HG03469 (cell line): ENCODE measurements at regions not wholly inside any gene's neighbourhood (a gene's known extent, or its start where the extent isn't known, plus 50 kb on each side); places are given as distances from the start of the nearest gene placed in this dataset.

Source experiments
- ATAC-seq: cut with Tn5 transposase; IDR thresholded peaks from one replicate; pipeline ENCODE4 v1.9.1; 2021; ENCODE audit warnings: mild to moderate bottlenecking, moderate library complexity, moderate number of reproducible peaks; ENCODE audit not compliant: unreplicated experiment

DNA sequence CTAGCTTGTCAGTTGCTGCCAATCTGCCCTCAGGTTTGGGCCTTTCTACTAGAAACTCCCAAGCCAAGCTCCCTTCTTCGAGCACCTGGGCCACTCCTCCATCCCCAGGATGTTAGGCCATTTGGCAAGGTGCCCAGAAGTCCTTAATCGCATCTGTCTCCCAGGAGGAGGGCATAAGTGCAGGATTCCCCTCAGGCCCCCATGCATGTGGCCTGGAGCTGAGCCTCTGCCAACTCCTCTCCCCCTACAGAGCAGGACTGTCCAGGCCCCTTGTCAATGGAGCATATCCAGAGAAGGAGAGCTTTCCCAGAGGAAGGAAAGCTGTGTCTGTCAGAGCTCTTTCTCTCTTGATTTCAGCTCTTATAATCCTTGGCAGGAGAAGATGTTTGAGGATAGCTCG lies 182.6 kb upstream of the ROPN1 start:
- ATAC-seq, result no peak

DNA sequence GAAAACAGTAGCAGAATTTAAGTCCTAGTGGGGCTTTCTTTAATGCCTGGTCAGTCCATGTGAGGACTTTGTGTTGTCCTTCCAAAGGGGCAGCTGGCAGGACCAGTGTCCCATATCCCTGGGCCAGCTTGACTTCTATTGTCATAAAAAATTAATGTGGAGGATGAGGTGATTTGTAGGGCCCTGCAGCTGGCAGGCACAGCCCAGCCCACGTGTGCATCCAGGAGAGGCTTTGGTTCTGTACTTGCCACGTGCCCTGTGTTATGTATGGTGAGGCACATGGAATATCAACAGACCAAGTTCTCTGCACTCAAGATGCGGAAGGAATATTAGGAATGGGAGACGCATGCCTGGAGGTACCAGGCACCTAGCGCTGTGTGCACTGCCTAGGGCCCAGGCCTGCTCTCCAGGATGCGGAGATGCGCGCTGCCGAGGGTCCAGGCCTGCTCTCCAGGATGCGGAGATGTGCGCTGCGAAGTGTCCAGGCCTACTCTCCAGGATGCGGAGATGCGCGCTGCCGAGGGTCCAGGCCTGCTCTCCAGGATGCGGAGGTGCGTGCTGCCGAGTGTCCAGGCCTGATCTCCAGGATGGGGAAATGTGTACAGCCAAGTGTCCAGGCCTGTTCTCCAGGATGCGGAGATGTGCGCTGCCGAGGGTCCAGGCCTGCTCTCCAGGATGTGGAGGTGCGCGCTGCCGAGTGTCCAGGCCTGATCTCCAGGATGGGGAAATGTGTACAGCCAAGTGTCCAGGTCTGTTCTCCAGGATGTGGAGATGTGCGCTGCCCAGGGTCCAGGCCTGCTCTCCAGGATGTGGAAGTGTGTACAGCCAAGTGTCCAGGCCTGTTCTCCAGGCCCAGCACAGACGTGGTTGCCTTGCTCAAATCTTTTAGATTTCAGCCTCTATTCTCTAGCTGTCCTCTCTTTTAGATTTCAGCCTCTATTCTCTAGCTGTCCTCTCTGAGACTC lies 183.3 kb upstream of the ROPN1 start:
- ATAC-seq, result no peak

GRCh38 chr3:124177071-124177470 lies 185.1 kb upstream of the ROPN1 start:
- no peak for ATAC-seq

- ATAC-seq, result no peak
Measured at GRCh38 chr3:124178531-124178930, 186.6 kb upstream of the ROPN1 start.

- no peak for ATAC-seq
Measured at GRCh38 chr3:124200407-124200806, 208.5 kb upstream of the ROPN1 start.

DNA sequence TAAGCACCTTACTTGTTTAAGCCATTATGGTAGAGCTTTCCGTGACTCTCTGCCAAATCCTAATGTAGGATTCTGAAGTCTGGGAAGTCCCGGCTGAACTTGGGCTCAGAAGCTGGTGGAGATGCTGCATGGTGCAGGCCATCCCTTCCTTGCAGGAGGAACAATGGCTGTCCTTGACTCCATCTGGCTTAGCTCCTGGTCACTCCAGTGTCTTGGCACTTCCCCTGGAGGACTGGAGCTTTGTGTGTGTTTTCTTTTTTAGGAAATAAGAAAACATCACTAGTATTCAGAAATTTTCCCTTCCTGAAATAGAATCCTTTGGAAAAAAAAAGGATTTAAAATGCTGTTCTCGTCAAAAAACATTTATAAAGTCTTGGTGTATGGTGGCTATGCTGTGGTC lies 209.3 kb upstream of the ROPN1 start:
- ATAC-seq, result no peak

- ATAC-seq, result no peak
Measured at GRCh38 chr3:124201786-124202185, 209.9 kb upstream of the ROPN1 start.

GRCh38 chr3:124202754-124203153 lies 210.8 kb upstream of the ROPN1 start:
- no peak for ATAC-seq

DNA sequence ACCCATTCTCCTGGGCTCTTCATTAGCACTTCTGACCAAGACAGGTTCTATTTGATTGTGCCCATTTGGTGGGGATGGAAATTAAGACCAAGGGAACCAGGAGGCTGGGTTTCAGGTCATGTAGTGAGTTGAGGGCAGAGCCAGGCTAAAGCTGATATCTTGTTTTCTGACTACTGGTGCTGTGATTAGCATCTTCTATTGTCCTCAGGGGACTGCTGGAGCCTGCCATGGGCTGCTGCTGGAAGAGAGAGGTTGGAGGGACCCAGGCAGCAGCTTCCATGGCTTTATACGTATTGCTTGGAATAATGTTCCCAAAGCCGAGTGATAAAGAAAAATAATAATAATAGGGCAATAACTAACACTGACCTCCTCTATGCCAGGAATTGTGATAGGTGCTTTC lies 211.4 kb upstream of the ROPN1 start:
- no peak for ATAC-seq

DNA sequence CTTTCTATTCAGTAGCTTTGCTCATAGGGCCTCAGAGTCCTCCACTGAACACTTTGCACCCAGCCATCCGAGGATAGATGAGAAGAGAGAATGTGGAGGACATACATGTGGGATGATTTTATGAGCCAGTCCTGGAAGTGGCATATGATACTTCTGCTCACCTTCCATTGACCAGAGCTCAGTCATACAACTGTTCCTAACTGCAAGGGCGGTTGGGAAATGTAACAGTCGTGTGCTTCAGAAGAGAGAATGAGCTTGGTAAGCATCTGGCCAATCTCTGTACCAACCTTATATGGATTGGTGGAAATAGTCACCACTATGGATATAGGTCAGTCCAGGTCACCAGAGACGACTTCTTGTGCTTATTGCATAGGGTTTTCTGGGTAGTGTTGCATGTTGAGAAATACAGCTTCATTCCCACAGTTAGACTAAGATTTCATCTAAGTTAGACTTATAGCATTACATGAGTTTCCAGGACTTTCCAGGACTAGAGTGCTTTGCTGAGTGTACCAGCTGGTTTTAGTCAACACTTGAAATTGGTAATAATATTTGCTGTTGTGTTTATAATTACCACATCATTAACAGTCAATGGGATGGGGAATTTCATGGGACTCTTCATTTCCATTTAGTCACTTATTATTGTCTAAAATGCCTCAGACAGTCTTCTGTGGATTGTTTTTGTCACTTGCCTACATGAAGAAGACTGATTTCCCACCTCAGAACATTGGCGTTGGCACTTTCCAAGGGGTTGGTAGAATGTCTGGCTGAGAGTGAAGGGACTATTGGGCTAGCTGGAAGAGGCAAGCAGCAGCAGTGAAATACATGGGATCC lies 214.5 kb upstream of the ROPN1 start:
- ATAC-seq, result no peak

GRCh38 chr3:124207077-124207476 lies 215.2 kb upstream of the ROPN1 start:
- ATAC-seq, result no peak

DNA sequence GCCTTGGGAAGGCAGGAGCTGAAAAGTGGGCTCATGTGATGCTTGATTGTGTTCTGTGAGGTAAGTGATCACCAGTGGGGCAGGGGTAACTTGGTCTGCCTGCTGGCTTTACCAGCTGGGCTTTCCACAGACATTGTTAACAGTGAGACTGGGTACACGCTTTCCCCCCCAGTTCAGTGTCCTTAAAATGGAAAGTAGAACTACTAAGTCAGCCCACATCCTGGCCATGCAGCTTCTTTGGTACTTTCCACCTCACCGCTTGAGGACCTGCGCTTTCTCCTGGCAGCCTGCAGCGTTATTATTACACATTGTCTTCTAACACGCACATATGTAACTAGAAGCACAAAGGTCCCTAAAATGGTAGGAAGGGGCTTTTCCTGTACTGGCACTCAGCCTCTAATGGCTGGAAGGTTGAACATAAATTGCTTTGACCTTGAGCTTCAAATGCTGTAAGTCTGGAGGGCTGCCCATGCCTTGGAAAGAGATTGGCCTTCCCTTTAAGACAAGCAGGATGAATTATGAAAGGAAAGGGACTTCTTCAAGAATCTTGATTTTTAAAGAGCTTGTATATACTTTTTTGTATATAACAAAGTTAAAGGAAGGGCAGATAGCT lies 216.1 kb upstream of the ROPN1 start:
- no peak for ATAC-seq

GRCh38 chr3:124209426-124209825 lies 217.5 kb upstream of the ROPN1 start:
- ATAC-seq, result no peak

DNA sequence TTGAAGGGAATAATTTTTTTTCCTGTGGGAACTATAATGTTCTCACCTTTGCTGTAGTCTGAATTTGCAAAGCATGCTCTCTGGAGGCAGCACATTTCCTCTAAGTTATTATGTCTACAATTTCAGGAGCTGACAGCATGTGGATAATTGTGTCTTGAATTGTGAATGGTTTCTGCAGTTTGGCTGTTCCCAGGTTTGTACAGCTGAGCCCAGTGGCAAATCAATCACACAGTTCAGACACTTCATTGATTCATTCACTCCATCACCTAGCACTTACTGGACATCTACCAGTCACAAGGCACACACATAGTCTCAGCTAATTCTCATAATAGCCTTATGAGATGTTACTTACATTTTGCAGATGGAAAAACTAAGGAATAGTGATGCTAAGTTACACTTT lies 219.0 kb upstream of the ROPN1 start:
- no peak for ATAC-seq

- ATAC-seq, result no peak
Measured at GRCh38 chr3:124213641-124214040, 221.7 kb upstream of the ROPN1 start.

DNA sequence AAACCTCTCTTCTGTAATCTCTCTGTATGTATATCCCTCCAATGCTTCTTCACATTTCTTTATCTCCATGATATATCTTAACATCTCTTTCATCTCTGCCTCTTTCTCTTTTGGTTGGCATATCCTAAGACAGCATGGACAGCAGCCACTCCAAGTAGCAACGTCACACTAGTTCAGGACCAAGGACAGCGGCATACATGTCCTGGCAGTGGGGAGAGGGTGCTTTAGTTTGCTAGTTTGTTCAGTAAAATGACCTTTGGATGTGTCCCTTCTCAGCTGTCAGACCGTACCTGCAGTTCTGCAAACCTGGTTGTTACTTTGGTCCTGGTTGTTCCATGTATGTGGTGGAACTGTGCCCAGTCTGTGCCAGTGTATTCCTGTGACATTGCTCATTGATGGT lies 225.6 kb upstream of the ROPN1 start:
- no peak for ATAC-seq

- no peak for ATAC-seq
Measured at GRCh38 chr3:124221422-124221821, 229.5 kb upstream of the ROPN1 start.

GRCh38 chr3:124223853-124224252 lies 231.9 kb upstream of the ROPN1 start:
- no peak for ATAC-seq

DNA sequence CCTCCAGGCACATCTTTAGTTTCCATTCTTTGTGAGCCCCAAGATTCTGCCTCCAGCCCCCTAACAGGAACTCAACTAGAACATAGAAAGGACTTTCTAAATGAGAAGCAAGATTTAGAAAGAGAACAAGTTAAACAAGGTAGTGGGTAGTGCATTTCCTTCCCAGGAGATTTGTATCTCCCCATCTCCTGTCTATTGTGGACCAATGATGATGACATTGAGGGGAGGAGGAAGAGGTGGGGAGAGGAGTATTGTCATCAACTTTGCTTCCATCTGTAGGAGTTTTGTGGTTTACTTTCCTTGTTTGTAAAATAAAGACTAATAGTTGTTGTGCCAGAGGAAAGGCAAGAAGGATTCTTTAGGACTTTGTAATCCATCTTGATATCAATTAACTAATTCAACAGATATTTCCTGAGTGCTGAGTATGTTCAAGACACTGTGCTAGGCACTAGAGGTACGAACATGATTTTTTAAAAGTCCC lies 235.3 kb upstream of the ROPN1 start:
- ATAC-seq, result no peak

DNA sequence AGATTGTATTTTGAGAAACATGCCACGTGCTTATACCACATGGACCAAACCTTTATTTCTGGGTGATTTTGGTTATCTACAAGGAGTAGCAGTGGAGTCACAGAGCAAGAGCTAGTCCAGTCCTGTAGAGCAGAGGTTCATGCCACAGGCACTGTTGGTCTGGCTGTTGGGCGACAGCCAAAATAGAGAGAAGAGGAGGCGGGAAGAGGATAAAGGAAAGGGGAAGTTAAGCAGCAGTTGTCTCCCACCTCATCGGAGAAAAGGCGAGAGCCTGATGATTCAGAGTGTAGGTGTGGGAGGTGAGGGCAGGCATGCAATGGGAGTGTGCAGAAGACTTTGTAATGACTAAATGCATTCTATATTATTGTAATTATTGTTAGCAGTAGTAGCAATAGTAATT lies 237.5 kb upstream of the ROPN1 start:
- ATAC-seq, result no peak

DNA sequence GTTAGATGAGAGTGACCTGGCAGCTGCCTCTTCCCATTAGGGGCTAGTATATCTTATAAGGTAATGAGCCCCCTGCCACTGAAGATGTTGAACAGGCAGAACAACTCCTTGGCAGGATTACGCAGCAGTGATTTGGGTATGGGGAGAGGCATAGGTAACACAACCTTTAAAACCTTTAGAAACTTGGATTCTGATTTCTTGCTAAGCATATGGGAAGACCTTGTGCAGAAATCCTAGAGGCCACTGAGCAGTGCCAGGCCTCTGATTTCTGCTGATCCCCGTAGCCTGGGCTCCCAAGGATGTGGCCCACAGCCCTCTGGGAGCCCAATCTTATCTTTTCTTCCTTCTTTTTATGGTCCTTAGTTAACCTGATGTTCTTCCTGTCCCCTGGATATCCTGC lies 237.9 kb upstream of the ROPN1 start:
- ATAC-seq, result no peak
